Ascending aorta (tissue), 2 donors: ENCODE measurements at regions not wholly inside any gene's neighbourhood (a gene's known extent, or its start where the extent isn't known, plus 50 kb on each side); places are given as distances from the start of the nearest gene placed in this dataset.
"Not testable (repeated sequence)": the region's sequence is repeated elsewhere in the genome, so short reads cannot be mapped to it uniquely, and the experiment has no call there.

ENCODE experiments used
- DNase-seq, 2 donors: peaks; one replicate each; pipeline ENCODE4 v3.0.0-alpha.2; 2019; ENCODE audit warnings: low spot score in 2 of 2
- H3K27ac ChIP-seq, 2 donors: fragments of 200-600 bp; sonication (generic); one replicate each; pipeline ENCODE4 v1.5.1; 2016 to 2017; ENCODE audit warnings: mild to moderate bottlenecking in 1 of 2
- H3K27me3 ChIP-seq: fragments of 200-600 bp; sonication (generic); one replicate; pipeline ENCODE4 v1.5.1; 2017
- H3K36me3 ChIP-seq, 2 donors: fragments of 200-600 bp; sonication (generic); one replicate each; pipeline ENCODE4 v1.5.1; 2016
- H3K4me1 ChIP-seq, 2 donors: fragments of 200-600 bp; sonication (generic); one replicate each; pipeline ENCODE4 v1.5.1; 2016 to 2017; ENCODE audit warnings: mild to moderate bottlenecking in 1 of 2
- H3K4me3 ChIP-seq, 2 donors: fragments of 200-600 bp; sonication (generic); one replicate each; pipeline ENCODE4 v1.5.1; 2016 to 2017; ENCODE audit warnings: mild to moderate bottlenecking in 1 of 2
- H3K9me3 ChIP-seq, 2 donors: fragments of 200-600 bp; sonication (generic); one replicate each; pipeline ENCODE4 v1.5.1; 2016
- CTCF ChIP-seq, 3 experiments: fragments of 200-600 bp in 2 of 3; fragments of 450-650 bp in 1 of 3; sonication (generic) in 2 of 3; IDR thresholded peaks; one replicate each; pipeline ENCODE4 v1.5.1; 2016 to 2019; ENCODE audit warnings: antibody characterized with exemption in 3 of 3, mild to moderate bottlenecking in 1 of 3, moderate library complexity in 1 of 3
- intact Hi-C: fragments of 100-400 bp; cut with DNase I; formaldehyde crosslinking; loops from one replicate; pipeline ENCODE4 v1.15.1; 2023

GRCh38 chr3:8345398-8345797, 156.2 kb upstream of the LMCD1 start:
- no peak overlapping the region for H3K4me3 ChIP-seq
- no peak overlapping the region for H3K27ac ChIP-seq
- intact Hi-C loops = no loop called here
- H3K36me3 ChIP-seq = no peaks in the 10 kb centered on the region
- H3K4me1 ChIP-seq = no peaks in the 10 kb centered on the region
- H3K9me3 ChIP-seq = peaks cover 0 to 19% of the 10 kb centered on the region in 2 donors
- TF ChIP-seq CTCF (IDR thresholded peaks at IDR 0.05) = no peak
- no peaks in the 10 kb centered on the region for H3K27me3 ChIP-seq
- no peak for DNase-seq

GRCh38 chr3:8348076-8348475, 153.5 kb upstream of the LMCD1 start:
- intact Hi-C loops = no loop called here
- DNase-seq = no peak

GRCh38 chr3:8352475-8352874, 149.1 kb upstream of the LMCD1 start:
- DNase-seq = no peak
- Histone ChIP-seq H3K9me3 (no peaks in the 10 kb centered on the region), H3K4me1 (no peaks in the 10 kb centered on the region), H3K27me3 (no peaks in the 10 kb centered on the region), H3K27ac (no peak overlapping the region), H3K4me3 (no peak overlapping the region), H3K36me3 (no peaks in the 10 kb centered on the region)
- no peak for TF ChIP-seq CTCF (IDR thresholded peaks at IDR 0.05)
- intact Hi-C loops = no loop called here

More at GRCh38 chr3:8348076-8348475, 153.5 kb upstream of the LMCD1 start:
- H3K4me3 ChIP-seq = no peak overlapping the region
- H3K36me3 ChIP-seq = no peaks in the 10 kb centered on the region
- peaks cover 0 to 19% of the 10 kb centered on the region in 2 donors for H3K9me3 ChIP-seq
- no peak for TF ChIP-seq CTCF (IDR thresholded peaks at IDR 0.05)
- no peaks in the 10 kb centered on the region for H3K27me3 ChIP-seq
- no peaks in the 10 kb centered on the region for H3K4me1 ChIP-seq
- no peak overlapping the region for H3K27ac ChIP-seq

GRCh38 chr3:8353364-8353763, 148.3 kb upstream of the LMCD1 start:
- H3K36me3 ChIP-seq = no peaks in the 10 kb centered on the region
- intact Hi-C loops = no loop called here
- TF ChIP-seq CTCF (IDR thresholded peaks at IDR 0.05) = no peak
- H3K27me3 ChIP-seq = no peaks in the 10 kb centered on the region
- no peaks in the 10 kb centered on the region for H3K4me1 ChIP-seq
- DNase-seq = no peak
- no peak overlapping the region for H3K4me3 ChIP-seq
- H3K27ac ChIP-seq = no peak overlapping the region
- no peaks in the 10 kb centered on the region for H3K9me3 ChIP-seq

- Histone ChIP-seq H3K27ac (no peak overlapping the region), H3K9me3 (no peaks in the 10 kb centered on the region), H3K4me3 (no peak overlapping the region), H3K27me3 (no peaks in the 10 kb centered on the region), H3K36me3 (no peaks in the 10 kb centered on the region), H3K4me1 (no peaks in the 10 kb centered on the region)
- no peak for TF ChIP-seq CTCF (IDR thresholded peaks at IDR 0.05)
- intact Hi-C loops = no loop called here
- DNase-seq = no peak
Measured at GRCh38 chr3:8355346-8355745, 146.3 kb upstream of the LMCD1 start.

GRCh38 chr3:8356066-8356465, 145.6 kb upstream of the LMCD1 start:
- H3K27me3 ChIP-seq, H3K36me3 ChIP-seq, H3K27ac ChIP-seq, H3K9me3 ChIP-seq, H3K4me3 ChIP-seq, DNase-seq, H3K4me1 ChIP-seq, intact Hi-C loops: not testable (repeated sequence)
